Stimulated activated CD4-positive, alpha-beta T cell treated with anti-CD3 and anti-CD28 coated beads, Interleukin-4, amount 100 ng/mL, for 48 hours (primary cell): ENCODE measurements at regions not wholly inside any gene's neighbourhood (a gene's known extent, or its start where the extent isn't known, plus 50 kb on each side); places are given as distances from the start of the nearest gene placed in this dataset.

Source experiments
- DNase-seq, 2 donors: peaks; one replicate each; pipeline ENCODE4 v3.0.0-alpha.2; 2020; ENCODE audit warnings: low read depth in 2 of 2

- no peak for DNase-seq
Observed at GRCh38 chr1:38263438-38263837, 216.8 kb upstream of the POU3F1 start.

- no peak for DNase-seq
Observed at GRCh38 chr1:38261574-38261973, 215.0 kb upstream of the POU3F1 start.

- DNase-seq, result no peak
Observed at GRCh38 chr1:38258085-38258627, 211.6 kb upstream of the POU3F1 start.

GRCh38 chr1:38257374-38257773 lies 210.8 kb upstream of the POU3F1 start:
- DNase-seq, result no peak

DNA sequence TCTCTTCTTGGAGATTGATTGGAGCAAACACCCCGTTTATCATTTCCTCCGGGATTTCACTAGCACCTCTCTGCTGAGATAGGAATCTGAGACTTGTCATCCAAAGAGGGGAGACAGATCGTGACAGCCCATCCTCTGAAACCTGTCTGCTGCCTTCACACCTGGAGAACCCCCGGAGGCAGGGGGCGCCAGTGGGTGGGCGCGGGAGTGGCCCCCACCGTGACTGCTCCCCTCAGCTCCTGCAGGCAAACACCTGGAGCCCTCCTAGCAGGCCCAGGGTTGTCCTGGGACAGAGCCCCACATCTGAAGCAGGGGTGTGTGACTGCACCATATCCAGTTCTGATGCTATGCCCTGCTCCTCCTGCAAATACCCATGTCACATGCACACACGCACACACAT lies 209.5 kb upstream of the POU3F1 start:
- no peak for DNase-seq

DNA sequence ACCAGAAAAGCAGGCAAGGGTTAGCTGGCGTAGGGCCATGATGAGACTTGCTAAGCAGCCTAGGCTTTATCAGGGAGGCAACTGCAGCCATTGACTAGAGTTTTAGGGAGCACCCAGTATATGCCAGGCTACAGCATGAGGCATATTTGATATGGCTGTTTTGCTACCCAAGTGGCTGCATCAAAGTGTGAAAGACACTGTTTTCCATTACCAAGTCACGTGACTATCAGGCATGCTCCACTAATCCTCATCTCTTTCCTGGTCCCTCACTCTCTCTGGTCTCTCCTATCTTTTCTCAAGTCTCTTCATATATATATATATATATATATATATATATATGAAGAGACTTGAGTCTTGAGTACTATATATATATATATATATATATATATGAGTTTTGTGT lies 206.7 kb upstream of the POU3F1 start:
- no peak for DNase-seq

GRCh38 chr1:38250356-38250755 lies 203.8 kb upstream of the POU3F1 start:
- DNase-seq, result no peak

GRCh38 chr1:38249001-38249400 lies 202.4 kb upstream of the POU3F1 start:
- DNase-seq, result no peak

DNA sequence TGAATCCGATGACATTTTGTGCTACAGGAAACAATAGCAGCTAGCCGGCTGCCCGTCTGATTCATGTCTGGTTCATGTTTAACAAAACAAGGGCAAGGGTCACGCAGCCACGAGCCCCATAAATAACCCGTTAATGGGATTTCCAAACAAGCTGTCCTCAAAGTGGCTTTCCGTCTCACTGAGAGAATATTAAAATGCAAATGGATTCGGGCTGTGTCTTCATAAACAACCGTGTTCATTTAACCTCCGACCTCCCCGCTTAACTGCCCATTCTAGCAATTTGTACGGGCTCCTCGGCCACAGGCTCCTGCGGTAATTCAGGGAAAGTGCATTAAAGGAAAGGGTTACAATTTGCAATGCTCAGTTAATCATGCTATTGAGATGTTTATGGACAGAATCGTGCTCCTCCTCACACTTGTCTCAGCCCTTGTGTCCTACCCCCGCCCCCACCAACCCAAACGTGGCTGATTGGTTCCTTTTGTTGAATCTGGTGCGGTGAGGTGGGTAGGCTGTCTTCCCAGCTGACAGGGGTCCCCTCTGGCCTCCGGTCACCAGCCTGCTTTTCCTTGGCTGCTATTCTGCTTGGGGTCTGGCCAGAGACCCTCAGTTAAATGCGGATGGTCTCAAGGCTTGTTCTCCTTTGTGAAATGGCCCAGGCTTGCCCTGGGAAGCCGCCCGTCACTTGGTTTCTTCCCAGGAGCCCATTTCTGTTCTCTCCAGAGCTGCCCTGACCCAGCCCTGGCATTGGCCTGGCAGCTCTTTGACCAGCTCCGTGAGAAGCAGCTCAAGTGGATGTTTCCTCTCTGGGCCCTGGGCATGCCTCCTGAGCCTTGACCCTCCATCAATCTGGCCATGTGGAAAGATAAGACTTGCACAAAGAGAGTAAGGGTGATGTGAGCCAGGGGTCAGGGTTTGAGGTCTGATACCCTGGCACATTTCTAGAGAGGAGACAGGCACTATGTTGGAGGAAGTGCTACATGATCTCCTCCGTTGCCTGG lies 200.7 kb upstream of the POU3F1 start:
- DNase-seq, result no peak

- no peak for DNase-seq
Observed at GRCh38 chr1:38244218-38244845, 197.7 kb upstream of the POU3F1 start.

DNA sequence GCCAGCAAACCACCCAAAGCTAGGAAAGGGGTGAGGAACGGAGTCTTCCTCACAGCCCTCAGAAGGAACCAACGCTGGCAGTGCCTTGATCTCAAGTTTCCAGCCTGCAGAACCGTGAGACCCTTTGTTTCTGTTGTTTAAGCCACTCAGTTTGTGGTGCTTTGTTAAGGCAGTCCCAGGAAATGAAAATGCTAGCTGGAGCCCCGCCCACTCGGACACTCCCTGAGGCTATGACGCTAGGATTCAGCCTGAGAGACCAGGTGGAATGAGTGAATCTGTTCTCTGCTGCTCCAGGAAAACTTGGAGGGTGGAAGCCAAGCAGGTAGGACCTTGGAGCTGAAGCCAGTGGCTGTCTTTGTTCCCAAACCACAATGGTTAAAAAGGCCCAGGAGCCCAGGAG lies 196.5 kb upstream of the POU3F1 start:
- no peak for DNase-seq

DNA sequence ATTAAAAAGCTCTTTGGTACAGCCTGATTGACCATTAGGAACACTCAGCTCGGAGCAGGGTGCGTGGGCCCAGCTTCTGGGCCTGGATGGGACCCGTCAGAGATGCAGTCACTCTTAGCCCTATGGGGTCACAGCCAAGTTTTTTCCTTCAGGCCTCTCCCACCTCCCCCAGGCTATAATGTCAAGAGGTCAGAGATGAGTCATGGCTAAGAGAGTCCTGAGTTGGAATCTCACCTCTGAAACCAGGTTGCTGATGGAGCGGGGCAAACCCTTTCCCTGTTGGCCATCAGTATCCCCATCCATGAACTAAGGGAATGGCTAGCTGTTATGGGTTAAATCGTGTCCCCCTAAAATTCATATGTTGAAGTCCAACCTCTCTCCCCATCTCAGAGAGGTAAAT lies 195.9 kb upstream of the POU3F1 start:
- no peak for DNase-seq

DNA sequence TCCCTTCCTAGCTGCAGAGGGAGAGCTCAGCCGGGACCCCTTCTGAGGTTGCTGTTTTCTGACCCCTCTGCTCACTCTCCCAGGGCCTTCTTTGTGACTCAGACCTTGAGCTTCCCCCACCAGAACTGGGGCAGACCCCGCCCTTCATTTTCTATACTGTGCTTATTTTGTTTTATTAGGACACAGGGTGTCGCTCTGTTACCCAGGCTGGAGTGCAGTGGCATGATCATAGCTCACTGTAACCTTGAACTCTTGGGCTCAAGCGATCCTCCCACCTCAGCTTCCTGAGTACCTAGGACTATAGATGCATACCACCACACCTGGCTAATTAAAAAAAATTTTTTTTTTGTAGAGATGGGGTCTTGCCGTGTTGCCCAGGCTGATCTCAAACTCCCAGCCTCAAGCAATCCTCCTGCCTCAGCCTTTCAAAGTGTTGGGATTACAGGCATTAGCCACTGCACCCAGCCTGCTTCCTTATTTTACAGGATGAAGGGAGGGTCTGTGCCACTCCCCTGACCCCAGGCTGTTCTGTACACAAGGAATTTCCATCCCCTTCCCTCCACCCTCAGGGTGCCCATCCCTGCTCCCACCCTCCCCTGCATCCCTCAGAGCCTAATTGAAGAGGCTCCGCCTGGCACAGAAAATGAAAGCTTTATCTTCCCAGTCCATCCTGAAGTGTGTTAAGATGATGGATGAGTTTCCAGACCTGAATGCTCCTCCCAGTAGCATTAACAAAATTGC lies 195.2 kb upstream of the POU3F1 start:
- no peak for DNase-seq

GRCh38 chr1:38240618-38241017 lies 194.0 kb upstream of the POU3F1 start:
- DNase-seq, result no peak

GRCh38 chr1:38239258-38239835 lies 192.8 kb upstream of the POU3F1 start:
- DNase-seq, result no peak

- DNase-seq, result no peak
Observed at GRCh38 chr1:38238294-38238693, 191.7 kb upstream of the POU3F1 start.

DNA sequence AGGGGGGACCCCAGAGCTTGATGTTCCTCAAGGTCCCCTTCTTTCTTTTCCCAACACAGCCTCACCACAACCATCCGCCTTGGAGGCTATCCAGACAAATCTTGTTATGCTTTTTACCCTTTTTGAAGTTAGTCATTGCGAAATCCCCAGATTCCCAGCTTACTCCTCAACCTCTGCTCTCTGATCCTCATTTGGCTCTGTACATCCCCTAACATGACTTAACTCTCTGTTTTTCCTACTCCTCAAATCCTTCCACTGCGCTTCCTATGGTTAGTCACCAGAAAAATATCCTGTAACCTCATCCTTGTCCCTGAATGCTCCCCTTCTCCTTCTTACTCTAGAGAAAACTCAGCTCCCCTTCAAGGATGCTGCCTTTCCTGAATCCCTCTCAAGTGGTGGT lies 189.1 kb upstream of the POU3F1 start:
- no peak for DNase-seq

- DNase-seq, result no peak
Observed at GRCh38 chr1:38231941-38232340, 185.3 kb upstream of the POU3F1 start.

DNA sequence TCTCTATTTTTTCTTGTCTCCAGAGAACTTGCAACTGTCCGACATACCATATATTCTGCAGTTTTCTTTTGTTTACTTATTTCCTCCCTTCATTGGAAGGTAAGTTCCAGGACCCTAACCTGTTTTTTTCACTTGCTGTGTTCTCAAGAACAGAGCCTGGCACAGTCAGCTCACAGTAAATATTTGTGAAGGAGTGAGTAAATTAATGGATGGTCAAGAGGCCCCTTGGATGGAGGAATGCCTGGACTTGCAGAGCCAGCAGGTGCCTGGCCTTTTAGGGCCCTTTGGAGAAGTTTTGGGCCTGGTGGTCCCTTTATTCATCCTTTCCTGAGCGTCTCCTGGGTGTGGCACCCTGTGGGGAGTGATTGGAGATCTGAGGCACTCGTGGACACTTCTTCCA lies 182.1 kb upstream of the POU3F1 start:
- no peak for DNase-seq

DNA sequence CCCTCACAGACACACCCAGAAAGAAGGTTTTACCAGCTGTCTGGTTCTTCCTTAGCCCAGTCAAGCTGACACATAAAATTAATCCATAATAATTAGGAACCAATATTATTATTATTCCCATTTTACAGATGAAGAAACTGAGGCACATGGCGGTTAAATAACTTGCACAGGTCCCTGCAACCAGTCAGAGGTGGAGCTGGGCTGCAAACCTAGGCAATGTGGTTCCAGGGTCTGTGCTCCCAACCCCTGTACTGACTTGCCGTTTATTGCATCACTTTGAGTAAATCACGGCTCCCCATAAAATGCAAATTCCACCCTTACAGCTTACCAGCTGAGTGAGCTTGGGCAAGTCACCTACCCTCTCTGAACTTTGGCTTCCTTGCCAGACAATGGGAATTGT lies 179.2 kb upstream of the POU3F1 start:
- DNase-seq, result no peak

DNA sequence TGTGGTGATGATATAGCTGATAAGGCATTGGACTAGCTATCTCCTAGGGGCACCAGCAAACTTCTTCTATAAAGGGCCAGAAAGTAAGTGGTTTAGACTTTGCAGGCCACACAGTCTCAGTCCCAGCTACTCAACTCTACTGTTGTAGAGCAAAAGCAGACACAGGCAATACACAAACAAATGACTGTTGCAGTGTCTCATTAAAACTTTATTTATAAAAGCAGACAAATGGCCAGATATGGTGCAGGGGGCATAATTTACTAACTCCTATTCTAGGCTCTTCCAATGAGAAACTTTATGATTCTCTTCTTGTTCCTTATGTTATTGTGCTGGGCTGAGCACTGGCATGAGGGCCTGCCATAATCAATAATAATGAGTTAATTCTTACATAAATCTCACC lies 176.8 kb upstream of the POU3F1 start:
- DNase-seq, result no peak

GRCh38 chr1:38222891-38223290 lies 176.3 kb upstream of the POU3F1 start:
- DNase-seq, result no peak
